ENCODE measurements at regions not wholly inside any gene's neighbourhood (a gene's known extent, or its start where the extent isn't known, plus 50 kb on each side); places are given as distances from the start of the nearest gene placed in this dataset.
A peak's percentile ranks its signal among the peaks of the same experiment; 100 is the strongest.

DNA sequence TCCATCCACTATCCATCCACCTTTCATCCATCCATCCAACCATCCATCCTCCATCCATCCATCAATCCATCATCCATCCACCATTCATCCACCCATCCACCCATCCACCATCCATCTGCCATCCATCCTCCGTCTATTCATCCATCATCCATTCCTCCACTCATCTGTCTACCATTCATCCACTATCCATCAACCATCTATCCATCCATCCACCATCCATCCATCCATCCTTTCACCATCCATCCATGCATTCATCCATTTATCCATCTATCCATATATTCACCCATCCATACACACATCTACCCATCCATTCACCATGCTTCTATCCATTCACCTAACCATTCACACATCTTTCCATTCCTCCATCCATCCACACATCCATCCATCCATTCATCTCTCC, 207.0 kb upstream of the CDH4 start:
- CTCF ChIA-PET = no interaction called here
- Histone ChIP-seq H3K4me3 (ENCODE audit: low read depth, low read length) (no peak overlapping the region), H3K27ac (ENCODE audit: extremely low read depth, low read depth, low read length) (no peak overlapping the region), H3K9me3 (ENCODE audit: control insufficient read depth, insufficient read depth, low read depth, low read length) (no peaks in the 10 kb centered on the region), H3K36me3 (ENCODE audit: control insufficient read depth in 2 of 2, insufficient read depth in 1 of 2, low read length in 2 of 2) (no peaks in the 10 kb centered on the region), H3K4me1 (ENCODE audit: control insufficient read depth, insufficient read depth, low read length) (no peaks in the 10 kb centered on the region)
- POLR2A ChIA-PET = no interaction called here
- TF ChIP-seq MEIS1 (CRISPR knock-in tag; IDR thresholded peaks at IDR 0.05; ENCODE audit: borderline replicate concordance) (no peak), ZNF791 (tag by site-specific recombination; IDR thresholded peaks at IDR 0.05) (0 out of 2 replicates have a peak, but pooled peaks have one; percentile 49), ZNF366 (tag by site-specific recombination; conservative IDR thresholded peaks at IDR 0.05) (peak; percentile 91), ZSCAN30 (tag by site-specific recombination; IDR thresholded peaks at IDR 0.05) (no peak), OVOL3 (tag by site-specific recombination; IDR thresholded peaks at IDR 0.05) (no peak), MZF1 (tag by site-specific recombination; IDR thresholded peaks at IDR 0.05; ENCODE audit: borderline replicate concordance) (no peak), ZNF157 (tag by site-specific recombination; IDR thresholded peaks at IDR 0.05) (no peak), ZNF792 (tag by site-specific recombination; IDR thresholded peaks at IDR 0.05) (no peak), ZNF239 (tag by site-specific recombination; IDR thresholded peaks at IDR 0.05) (no peak), ZNF138 (tag by site-specific recombination; IDR thresholded peaks at IDR 0.05; ENCODE audit: borderline replicate concordance) (no peak), ZNF140 (tag by site-specific recombination; IDR thresholded peaks at IDR 0.05) (no peak), KLF7 (tag by site-specific recombination; IDR thresholded peaks at IDR 0.05; ENCODE audit: borderline replicate concordance) (no peak), SP7 (tag by site-specific recombination; IDR thresholded peaks at IDR 0.05) (no peak), ZNF354C (tag by site-specific recombination; IDR thresholded peaks at IDR 0.05; ENCODE audit: borderline replicate concordance, low read depth) (no peak), ZNF658 (tag by site-specific recombination; IDR thresholded peaks at IDR 0.05) (no peak), ZBTB17 (tag by site-specific recombination; IDR thresholded peaks at IDR 0.05) (peak; percentile 93), ZNF248 (tag by site-specific recombination; IDR thresholded peaks at IDR 0.05) (no peak), ZNF645 (tag by site-specific recombination; IDR thresholded peaks at IDR 0.05) (no peak), REPIN1 (tag by site-specific recombination; IDR thresholded peaks at IDR 0.05; ENCODE audit: low read depth) (no peak), ZNF350 (tag by site-specific recombination; IDR thresholded peaks at IDR 0.05) (no peak), ZNF530 (tag by site-specific recombination; IDR thresholded peaks at IDR 0.05; ENCODE audit: low read depth) (no peak), ZNF707 (tag by site-specific recombination; IDR thresholded peaks at IDR 0.05) (no peak), ZNF777 (tag by site-specific recombination; IDR thresholded peaks at IDR 0.05; ENCODE audit: borderline replicate concordance) (no peak), ZNF155 (tag by site-specific recombination; IDR thresholded peaks at IDR 0.05) (no peak), BCL6B (tag by site-specific recombination; IDR thresholded peaks at IDR 0.05) (0 out of 2 replicates have a peak, but pooled peaks have one; percentile 12), ZNF473 (tag by site-specific recombination; IDR thresholded peaks at IDR 0.05) (peak; percentile 67; the same call in 1 of the 2 replicates), ZNF670 (tag by site-specific recombination; IDR thresholded peaks at IDR 0.05; ENCODE audit: low read depth) (no peak), ZNF747 (tag by site-specific recombination; IDR thresholded peaks at IDR 0.05) (no peak), ZXDB (tag by site-specific recombination; IDR thresholded peaks at IDR 0.05) (no peak), ZNF626 (tag by site-specific recombination; IDR thresholded peaks at IDR 0.05) (no peak), HOXA7 (CRISPR knock-in tag; IDR thresholded peaks at IDR 0.05; ENCODE audit: borderline replicate concordance) (no peak), ATF2 (tag by site-specific recombination; IDR thresholded peaks at IDR 0.05; ENCODE audit: low read depth) (no peak), ZNF10 (tag by site-specific recombination; IDR thresholded peaks at IDR 0.05) (no peak), ZNF560 (tag by site-specific recombination; IDR thresholded peaks at IDR 0.05; ENCODE audit: borderline replicate concordance) (no peak), IKZF3 (tag by site-specific recombination; IDR thresholded peaks at IDR 0.05) (no peak)
- TF ChIP-seq, protein P1, sequence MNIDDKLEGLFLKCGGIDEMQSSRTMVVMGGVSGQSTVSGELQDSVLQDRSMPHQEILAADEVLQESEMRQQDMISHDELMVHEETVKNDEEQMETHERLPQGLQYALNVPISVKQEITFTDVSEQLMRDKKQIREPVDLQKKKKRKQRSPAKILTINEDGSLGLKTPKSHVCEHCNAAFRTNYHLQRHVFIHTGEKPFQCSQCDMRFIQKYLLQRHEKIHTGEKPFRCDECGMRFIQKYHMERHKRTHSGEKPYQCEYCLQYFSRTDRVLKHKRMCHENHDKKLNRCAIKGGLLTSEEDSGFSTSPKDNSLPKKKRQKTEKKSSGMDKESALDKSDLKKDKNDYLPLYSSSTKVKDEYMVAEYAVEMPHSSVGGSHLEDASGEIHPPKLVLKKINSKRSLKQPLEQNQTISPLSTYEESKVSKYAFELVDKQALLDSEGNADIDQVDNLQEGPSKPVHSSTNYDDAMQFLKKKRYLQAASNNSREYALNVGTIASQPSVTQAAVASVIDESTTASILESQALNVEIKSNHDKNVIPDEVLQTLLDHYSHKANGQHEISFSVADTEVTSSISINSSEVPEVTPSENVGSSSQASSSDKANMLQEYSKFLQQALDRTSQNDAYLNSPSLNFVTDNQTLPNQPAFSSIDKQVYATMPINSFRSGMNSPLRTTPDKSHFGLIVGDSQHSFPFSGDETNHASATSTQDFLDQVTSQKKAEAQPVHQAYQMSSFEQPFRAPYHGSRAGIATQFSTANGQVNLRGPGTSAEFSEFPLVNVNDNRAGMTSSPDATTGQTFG (tag by site-specific recombination; IDR thresholded peaks at IDR 0.05; ENCODE audit: borderline replicate concordance) = peak; percentile 80; the same call in 1 of the 2 replicates

All from HEK293 (cell line).